Transverse colon (tissue), 4 donors: ENCODE measurements at regions not wholly inside any gene's neighbourhood (a gene's known extent, or its start where the extent isn't known, plus 50 kb on each side); places are given as distances from the start of the nearest gene placed in this dataset.
"Not testable (repeated sequence)": the region's sequence is repeated elsewhere in the genome, so short reads cannot be mapped to it uniquely, and the experiment has no call there.

Experiments used
- DNase-seq: peaks from one replicate; pipeline ENCODE4 v3.0.0-alpha.2; 2019
- H3K27ac ChIP-seq, 4 donors: fragments of 200-600 bp; sonication (generic); 2 replicates each; pipeline ENCODE4 v1.5.1; 2016 to 2018; ENCODE audit warnings: inconsistent platforms in 4 of 4
- H3K27me3 ChIP-seq: fragments of 200-600 bp; sonication (generic); 2 replicates; pipeline ENCODE4 v1.5.1; 2017; ENCODE audit warnings: inconsistent platforms
- H3K36me3 ChIP-seq, 4 donors: fragments of 200-600 bp; sonication (generic); 2 replicates each; pipeline ENCODE4 v1.5.1; 2017 to 2019; ENCODE audit warnings: inconsistent platforms in 4 of 4
- H3K4me1 ChIP-seq, 4 donors: fragments of 200-600 bp; sonication (generic); 2 replicates each; pipeline ENCODE4 v1.5.1; 2017 to 2020; ENCODE audit warnings: inconsistent platforms in 4 of 4
- H3K4me3 ChIP-seq, 4 donors: fragments of 200-600 bp; sonication (generic); 1 replicate in 1 of 4; 2 replicates in 3 of 4; pipeline versions ENCODE4 v1.5.1 to v1.6.1; 2017 to 2019; ENCODE audit warnings: inconsistent platforms in 4 of 4
- H3K9me3 ChIP-seq, 2 donors: fragments of 200-600 bp; sonication (generic); 2 replicates each; pipeline ENCODE4 v1.5.1; 2017 to 2019; ENCODE audit warnings: inconsistent platforms in 2 of 2
- EP300 ChIP-seq: sonication (generic); formaldehyde crosslinking; IDR thresholded peaks from one replicate; pipeline ENCODE4 v1.6.1; 2017; ENCODE audit warnings: antibody characterized with exemption, low read depth
- POLR2A ChIP-seq: fragments of 450-650 bp; IDR thresholded peaks from one replicate; pipeline ENCODE4 v1.6.1; 2016; ENCODE audit warnings: antibody characterized with exemption, mild to moderate bottlenecking, moderate library complexity
- POLR2AphosphoS5 ChIP-seq, 3 donors: sonication (generic); formaldehyde crosslinking; IDR thresholded peaks; one replicate each; pipeline ENCODE4 v1.6.1; 2016; ENCODE audit warnings: antibody characterized with exemption in 3 of 3
- WGBS, 2 donors: methylation state at CpG; one replicate each; pipeline ENCODE4 v1.1.5; 2018; ENCODE audit warnings: low coverage in 1 of 2; 5-methylcytosine and 5-hydroxymethylcytosine counted together
- in situ Hi-C, 4 donors: fragments of 200-750 bp; cut with MboI; loops; one replicate each; pipeline versions ENCODE4 v1.15.0 to v1.15.1; 2017; ENCODE audit warnings: low sequenced_read_pairs in 3 of 4, low pct_ligation_motif_present in 1 of 4, low pct_unique_long_range_greater_than_20kb in 1 of 4
- intact Hi-C: fragments of 100-400 bp; cut with DNase I; formaldehyde crosslinking; loops from one replicate; pipeline ENCODE4 v1.15.1; 2023; ENCODE audit warnings: low total_unique reads
- TF ChIP-seq, protein P1 (sequence below), 5 experiments: fragments of 200-600 bp in 3 of 5; fragments of 450-650 bp in 2 of 5; sonication (generic) in 3 of 5; IDR thresholded peaks; 1 replicate in 2 of 5; 2 replicates in 3 of 5; pipeline ENCODE4 v1.5.1; 2016 to 2017; ENCODE audit warnings: antibody characterized with exemption in 5 of 5, inconsistent platforms in 3 of 5, mild to moderate bottlenecking in 2 of 5, moderate library complexity in 1 of 5

DNA sequence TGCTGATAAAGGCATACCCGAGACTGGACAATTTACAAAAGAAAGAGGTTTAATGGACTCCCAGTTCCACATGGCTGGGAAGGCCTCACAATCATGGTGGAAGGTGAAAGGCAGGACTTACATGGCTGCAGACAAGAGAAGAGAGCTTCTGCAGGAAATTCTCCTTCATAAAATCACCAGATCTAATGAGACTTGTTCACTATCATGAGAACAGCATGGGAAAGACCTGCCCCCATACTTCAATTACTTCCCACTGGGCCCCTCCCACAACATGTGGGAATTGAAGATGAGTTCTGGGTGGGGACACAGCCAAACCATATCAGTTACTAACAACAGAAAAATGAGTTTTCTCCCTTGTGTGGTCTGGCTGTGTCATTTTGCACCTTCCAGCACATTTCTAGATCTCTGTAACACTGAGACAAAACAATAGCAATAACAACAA, 741.4 kb downstream of the KCNT2 start:
- TF ChIP-seq POLR2AphosphoS5 (IDR thresholded peaks at IDR 0.05): no peak
- TF ChIP-seq, protein P1, sequence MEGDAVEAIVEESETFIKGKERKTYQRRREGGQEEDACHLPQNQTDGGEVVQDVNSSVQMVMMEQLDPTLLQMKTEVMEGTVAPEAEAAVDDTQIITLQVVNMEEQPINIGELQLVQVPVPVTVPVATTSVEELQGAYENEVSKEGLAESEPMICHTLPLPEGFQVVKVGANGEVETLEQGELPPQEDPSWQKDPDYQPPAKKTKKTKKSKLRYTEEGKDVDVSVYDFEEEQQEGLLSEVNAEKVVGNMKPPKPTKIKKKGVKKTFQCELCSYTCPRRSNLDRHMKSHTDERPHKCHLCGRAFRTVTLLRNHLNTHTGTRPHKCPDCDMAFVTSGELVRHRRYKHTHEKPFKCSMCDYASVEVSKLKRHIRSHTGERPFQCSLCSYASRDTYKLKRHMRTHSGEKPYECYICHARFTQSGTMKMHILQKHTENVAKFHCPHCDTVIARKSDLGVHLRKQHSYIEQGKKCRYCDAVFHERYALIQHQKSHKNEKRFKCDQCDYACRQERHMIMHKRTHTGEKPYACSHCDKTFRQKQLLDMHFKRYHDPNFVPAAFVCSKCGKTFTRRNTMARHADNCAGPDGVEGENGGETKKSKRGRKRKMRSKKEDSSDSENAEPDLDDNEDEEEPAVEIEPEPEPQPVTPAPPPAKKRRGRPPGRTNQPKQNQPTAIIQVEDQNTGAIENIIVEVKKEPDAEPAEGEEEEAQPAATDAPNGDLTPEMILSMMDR (IDR thresholded peaks at IDR 0.05): no peak
- TF ChIP-seq POLR2A: no peak
- no peak for TF ChIP-seq EP300
- WGBS, 2 donors: 40 to 81% methylated on average over 1 of the region's 1 CpG

DNA sequence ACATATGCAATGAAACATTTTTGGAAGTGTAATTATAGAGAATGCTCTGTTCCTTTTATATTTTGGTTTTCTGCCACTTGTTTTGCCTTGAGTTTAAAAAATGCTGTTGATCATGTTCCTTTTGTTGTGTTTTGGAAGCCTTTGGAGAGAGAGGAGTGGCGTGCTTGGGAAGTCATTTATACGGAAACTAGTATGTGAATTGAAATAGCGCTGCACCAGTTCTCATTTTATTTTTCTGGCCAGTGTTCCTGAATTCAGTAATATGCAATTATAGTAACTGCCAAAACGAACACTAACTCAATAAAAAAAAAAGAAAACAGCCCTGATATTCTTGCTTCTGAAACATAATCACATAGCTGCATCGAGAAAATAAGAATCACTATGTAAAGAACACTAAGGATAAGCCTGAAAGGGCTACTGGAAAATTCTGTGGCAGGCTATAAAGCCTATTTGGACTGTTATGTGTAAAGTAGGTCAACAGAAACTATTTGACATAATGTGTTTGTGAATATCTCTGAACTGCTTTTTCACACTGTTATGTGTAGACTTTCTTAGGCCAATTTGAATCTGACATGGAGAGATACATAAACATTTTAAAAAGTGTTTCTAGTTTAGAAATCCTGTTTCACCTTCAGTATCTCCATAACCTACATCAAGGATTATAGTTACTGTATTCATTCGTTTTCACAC, 742.0 kb downstream of the KCNT2 start:
- intact Hi-C loops: no loop called here
- 63 to 69% methylated on average over 6 of the region's 6 CpGs for WGBS, 2 donors

More for the DNA sequence above, 741.4 kb downstream of the KCNT2 start:
- no peak overlapping the region for H3K27ac ChIP-seq
- intact Hi-C loops (no loop called here), in situ Hi-C loops (no loop called here)
- H3K9me3 ChIP-seq: no peaks in the 10 kb centered on the region
- no peaks in the 10 kb centered on the region for H3K27me3 ChIP-seq
- no peaks in the 10 kb centered on the region for H3K36me3 ChIP-seq
- no peak overlapping the region for H3K4me3 ChIP-seq
- DNase-seq: no peak
- H3K4me1 ChIP-seq: no peaks in the 10 kb centered on the region

GRCh38 chr1:195851804-195852203, 756.4 kb downstream of the KCNT2 start:
- no peak for DNase-seq
- in situ Hi-C loops: no loop called here
- H3K36me3 ChIP-seq: no peaks in the 10 kb centered on the region
- no peak for TF ChIP-seq POLR2AphosphoS5 (IDR thresholded peaks at IDR 0.05)
- intact Hi-C loops: no loop called here
- H3K4me3 ChIP-seq: no peak overlapping the region
- H3K27ac ChIP-seq: no peak overlapping the region
- H3K4me1 ChIP-seq: no peaks in the 10 kb centered on the region
- H3K27me3 ChIP-seq: no peaks in the 10 kb centered on the region
- 63 to 78% methylated on average over 2 of the region's 2 CpGs for WGBS, 2 donors
- no peaks in the 10 kb centered on the region for H3K9me3 ChIP-seq

More for the DNA sequence above, 742.0 kb downstream of the KCNT2 start:
- Histone ChIP-seq H3K4me1 (no peaks in the 10 kb centered on the region), H3K4me3 (no peak overlapping the region), H3K36me3 (no peaks in the 10 kb centered on the region), H3K27me3 (no peaks in the 10 kb centered on the region), H3K27ac (no peak overlapping the region), H3K9me3 (no peaks in the 10 kb centered on the region)
- TF ChIP-seq POLR2A (no peak), EP300 (no peak), POLR2AphosphoS5 (IDR thresholded peaks at IDR 0.05) (no peak)
- TF ChIP-seq, protein P1 (IDR thresholded peaks at IDR 0.05): no peak
- no peak for DNase-seq
- in situ Hi-C loops: no loop called here

- in situ Hi-C loops: no loop called here
- TF ChIP-seq, protein P1 (IDR thresholded peaks at IDR 0.05): no peak
Measured at GRCh38 chr1:195851016-195851601, 757.1 kb downstream of the KCNT2 start.

DNA sequence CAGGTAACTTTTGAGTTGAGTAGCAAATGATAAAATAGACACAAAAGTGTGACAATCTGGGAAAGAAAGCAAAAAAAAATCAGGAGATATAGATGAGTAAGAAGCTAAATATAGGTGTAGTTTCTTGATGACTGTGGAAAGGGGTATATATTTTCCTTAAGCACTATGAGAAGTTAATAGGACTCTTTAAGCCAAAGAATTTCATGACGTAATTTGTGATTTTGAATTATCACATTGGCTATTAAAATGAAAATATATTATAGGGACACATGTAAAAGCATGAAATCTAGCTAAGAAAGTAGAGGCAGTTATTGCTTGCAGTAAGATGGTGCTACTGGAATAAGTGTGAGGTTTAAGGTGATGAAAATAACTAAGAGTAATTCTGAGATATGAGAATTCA, 759.1 kb downstream of the KCNT2 start:
- DNase-seq: no peak
- Histone ChIP-seq H3K4me1 (no peaks in the 10 kb centered on the region), H3K36me3 (no peaks in the 10 kb centered on the region), H3K27me3 (no peaks in the 10 kb centered on the region), H3K4me3 (no peak overlapping the region), H3K27ac (no peak overlapping the region), H3K9me3 (no peaks in the 10 kb centered on the region)
- in situ Hi-C loops: no loop called here
- intact Hi-C loops: no loop called here
- no peak for TF ChIP-seq EP300
- no peak for TF ChIP-seq POLR2A
- no peak for TF ChIP-seq POLR2AphosphoS5 (IDR thresholded peaks at IDR 0.05)
- WGBS, 2 donors: 8 to 100% methylated on average over 1 of the region's 1 CpG

More at GRCh38 chr1:195851016-195851601, 757.1 kb downstream of the KCNT2 start:
- H3K9me3 ChIP-seq: no peaks in the 10 kb centered on the region
- no peak for DNase-seq
- no peaks in the 10 kb centered on the region for H3K36me3 ChIP-seq
- intact Hi-C loops: no loop called here
- no peaks in the 10 kb centered on the region for H3K27me3 ChIP-seq
- H3K27ac ChIP-seq: no peak overlapping the region
- no peaks in the 10 kb centered on the region for H3K4me1 ChIP-seq
- H3K4me3 ChIP-seq: no peak overlapping the region
- 41 to 59% methylated on average over 5 of the region's 5 CpGs for WGBS, 2 donors

DNA sequence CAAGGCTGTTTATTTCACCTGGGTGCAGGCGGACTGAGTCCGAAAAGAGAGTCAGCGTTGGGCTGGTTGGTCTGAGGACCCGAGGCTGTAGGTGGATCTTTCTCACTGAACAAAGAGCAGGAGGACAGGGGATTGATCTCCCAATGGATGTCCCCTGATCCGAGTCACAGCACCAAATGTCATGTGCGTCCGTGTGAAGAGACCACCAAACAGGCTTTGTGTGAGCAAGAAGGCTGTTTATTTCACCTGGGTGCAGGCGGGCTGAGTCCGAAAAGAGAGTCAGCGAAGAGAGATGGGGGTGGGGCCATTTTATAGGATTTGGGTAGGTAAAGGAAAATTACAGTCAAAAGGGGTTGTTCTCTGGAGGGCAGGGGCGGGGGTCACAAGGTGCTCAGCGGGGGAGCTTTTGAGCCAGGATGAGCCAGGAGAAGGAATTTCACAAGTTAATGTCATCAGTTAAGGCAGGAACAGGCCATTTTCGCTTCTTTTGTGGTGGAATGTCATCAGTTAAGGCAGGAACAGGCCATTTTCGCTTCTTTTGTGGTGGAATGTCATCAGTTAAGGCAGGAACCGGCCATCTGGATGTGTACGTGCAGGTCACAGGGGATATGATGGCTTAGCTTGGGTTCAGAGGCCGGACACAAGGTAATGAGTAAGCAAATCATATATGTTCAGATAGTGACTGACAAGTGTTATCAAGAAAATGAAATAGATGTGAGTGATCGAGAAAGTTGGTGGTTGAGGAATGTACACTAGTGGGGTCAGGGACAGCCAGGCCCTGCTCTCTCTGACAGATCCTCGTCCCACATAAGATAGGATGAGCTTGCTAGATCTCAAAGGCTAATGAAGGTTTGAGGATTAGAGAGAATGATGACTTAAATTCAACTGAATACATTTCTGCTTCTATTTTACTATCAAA, 760.0 kb downstream of the KCNT2 start:
- H3K9me3 ChIP-seq, in situ Hi-C loops: not testable (repeated sequence)
- 68 to 80% methylated on average over 14 to 19 of the region's 19 CpGs for WGBS, 2 donors

More for the DNA sequence above, 760.0 kb downstream of the KCNT2 start:
- intact Hi-C loops, H3K4me1 ChIP-seq, H3K4me3 ChIP-seq, H3K36me3 ChIP-seq, H3K27ac ChIP-seq, H3K27me3 ChIP-seq, DNase-seq: not testable (repeated sequence)
